Uterus (tissue), 2 donors: ENCODE measurements at regions not wholly inside any gene's neighbourhood (a gene's known extent, or its start where the extent isn't known, plus 50 kb on each side); places are given as distances from the start of the nearest gene placed in this dataset.

ENCODE experiments used
- CTCF ChIP-seq, 4 experiments: fragments of 200-600 bp in 2 of 4; fragments of 450-650 bp in 2 of 4; sonication (generic) in 2 of 4; IDR thresholded peaks; one replicate each; pipeline ENCODE4 v1.5.1; 2016 to 2019; ENCODE audit warnings: antibody characterized with exemption in 4 of 4, mild to moderate bottlenecking in 2 of 4, moderate library complexity in 1 of 4
- POLR2A ChIP-seq, 2 donors: fragments of 450-650 bp; IDR thresholded peaks; one replicate each; pipeline ENCODE4 v1.6.1; 2016; ENCODE audit warnings: antibody characterized with exemption in 2 of 2, mild to moderate bottlenecking in 1 of 2, moderate library complexity in 1 of 2

GRCh38 chr10:90985321-90985933 is 64.5 kb upstream of the ANKRD1 start:
- TF ChIP-seq CTCF (IDR thresholded peaks at IDR 0.05) (no peak), POLR2A (IDR thresholded peaks at IDR 0.05) (no peak)
